ENCODE measurements at regions not wholly inside any gene's neighbourhood (a gene's known extent, or its start where the extent isn't known, plus 50 kb on each side); places are given as distances from the start of the nearest gene placed in this dataset.

DNA sequence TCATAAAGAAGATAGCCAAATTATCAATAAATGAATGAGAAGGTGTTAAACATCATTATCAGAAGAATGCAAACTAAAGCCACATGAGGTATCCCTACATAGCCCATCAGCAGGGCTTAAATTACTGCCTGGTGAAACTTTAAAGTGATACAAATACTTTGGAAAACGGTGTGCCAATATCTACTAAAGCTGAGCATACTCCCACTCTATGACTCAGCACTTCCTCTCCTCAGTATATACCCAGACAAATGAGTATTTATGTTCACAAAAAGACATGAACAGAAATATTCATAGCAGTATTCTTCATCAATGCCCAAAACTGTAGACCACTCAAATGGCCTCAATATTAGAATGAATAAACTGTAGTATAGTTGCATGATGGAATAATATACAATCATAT is 284.6 kb upstream of the ZC3H12C start:
- Mint-ChIP-seq H3K27ac (no peak overlapping the region), H3K9me3 (ENCODE audit: low read depth) (peaks cover 9% of the 10 kb centered on the region), H3K4me3 (ENCODE audit: low read depth) (no peak overlapping the region), H3K4me1 (ENCODE audit: low read depth) (peaks cover 4% of the 10 kb centered on the region), H3K36me3 (ENCODE audit: insufficient read depth) (no peaks in the 10 kb centered on the region), H3K27me3 (peaks cover 10% of the 10 kb centered on the region)
- no peak for DNase-seq (ENCODE audit: low spot score, unreplicated experiment)
- TF ChIP-seq, protein P1, sequence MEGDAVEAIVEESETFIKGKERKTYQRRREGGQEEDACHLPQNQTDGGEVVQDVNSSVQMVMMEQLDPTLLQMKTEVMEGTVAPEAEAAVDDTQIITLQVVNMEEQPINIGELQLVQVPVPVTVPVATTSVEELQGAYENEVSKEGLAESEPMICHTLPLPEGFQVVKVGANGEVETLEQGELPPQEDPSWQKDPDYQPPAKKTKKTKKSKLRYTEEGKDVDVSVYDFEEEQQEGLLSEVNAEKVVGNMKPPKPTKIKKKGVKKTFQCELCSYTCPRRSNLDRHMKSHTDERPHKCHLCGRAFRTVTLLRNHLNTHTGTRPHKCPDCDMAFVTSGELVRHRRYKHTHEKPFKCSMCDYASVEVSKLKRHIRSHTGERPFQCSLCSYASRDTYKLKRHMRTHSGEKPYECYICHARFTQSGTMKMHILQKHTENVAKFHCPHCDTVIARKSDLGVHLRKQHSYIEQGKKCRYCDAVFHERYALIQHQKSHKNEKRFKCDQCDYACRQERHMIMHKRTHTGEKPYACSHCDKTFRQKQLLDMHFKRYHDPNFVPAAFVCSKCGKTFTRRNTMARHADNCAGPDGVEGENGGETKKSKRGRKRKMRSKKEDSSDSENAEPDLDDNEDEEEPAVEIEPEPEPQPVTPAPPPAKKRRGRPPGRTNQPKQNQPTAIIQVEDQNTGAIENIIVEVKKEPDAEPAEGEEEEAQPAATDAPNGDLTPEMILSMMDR (IDR thresholded peaks at IDR 0.05; ENCODE audit: unreplicated experiment), result no peak

DNA sequence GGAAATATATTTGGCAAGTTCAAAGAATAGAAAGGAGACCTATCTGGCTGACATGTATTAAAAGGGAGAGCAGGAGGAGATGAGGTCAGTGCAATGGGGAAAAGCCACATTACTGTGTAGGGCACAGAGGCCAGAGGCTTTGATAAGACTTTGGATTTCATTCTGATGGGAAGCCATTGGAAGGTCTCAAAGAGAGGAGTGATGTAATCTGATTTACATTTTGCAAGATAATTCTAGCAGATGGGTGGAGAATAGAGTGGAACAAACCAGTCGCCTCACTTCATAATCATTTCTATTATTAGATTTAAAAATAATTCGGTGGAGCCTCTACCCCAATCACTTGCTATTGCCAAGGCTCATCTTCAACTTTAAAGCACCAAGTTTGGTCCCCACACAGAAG is 278.4 kb upstream of the ZC3H12C start:
- H3K9me3 Mint-ChIP-seq (ENCODE audit: low read depth), result no peaks in the 10 kb centered on the region
- no peaks in the 10 kb centered on the region for H3K36me3 Mint-ChIP-seq (ENCODE audit: insufficient read depth)
- H3K4me1 Mint-ChIP-seq (ENCODE audit: low read depth), result peaks cover 4% of the 10 kb centered on the region
- H3K27ac Mint-ChIP-seq, result no peak overlapping the region
- TF ChIP-seq, protein P1 (IDR thresholded peaks at IDR 0.05; ENCODE audit: unreplicated experiment), result no peak
- peaks cover 10% of the 10 kb centered on the region for H3K27me3 Mint-ChIP-seq
- H3K4me3 Mint-ChIP-seq (ENCODE audit: low read depth), result no peak overlapping the region
- DNase-seq (ENCODE audit: low spot score, unreplicated experiment), result no peak

DNA sequence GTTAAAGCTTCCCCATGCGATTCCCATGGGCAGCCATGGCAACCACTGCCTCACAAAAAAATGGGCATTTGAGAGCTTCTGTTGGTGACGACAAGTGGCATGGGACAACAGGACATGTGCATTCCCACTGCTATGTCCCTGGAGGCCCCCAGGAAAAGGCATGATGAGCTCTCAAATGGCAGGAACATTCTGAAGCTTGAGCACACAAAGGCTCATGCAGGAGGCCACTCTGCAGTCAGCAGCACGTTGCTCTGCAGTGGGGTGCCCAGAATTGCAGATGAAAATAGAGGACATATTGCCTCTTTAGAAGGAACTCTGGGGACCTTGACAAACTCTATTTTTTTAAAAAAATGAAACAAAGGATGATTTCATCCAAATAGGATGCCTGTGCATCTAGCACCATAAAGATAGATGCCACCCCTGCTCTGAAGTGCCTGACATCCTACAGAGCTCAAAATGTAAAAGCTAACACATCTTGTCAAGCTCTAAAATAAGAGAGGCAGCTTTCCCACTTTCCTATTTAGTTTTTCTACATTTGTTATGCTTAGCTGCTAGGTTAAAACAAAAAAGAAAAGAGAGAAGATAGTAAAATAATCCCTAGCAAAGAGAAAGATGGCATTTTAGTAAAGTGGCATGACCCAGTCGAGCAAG is 277.6 kb upstream of the ZC3H12C start:
- Mint-ChIP-seq H3K4me3 (ENCODE audit: low read depth) (no peak overlapping the region), H3K36me3 (ENCODE audit: insufficient read depth) (no peaks in the 10 kb centered on the region), H3K9me3 (ENCODE audit: low read depth) (no peaks in the 10 kb centered on the region), H3K27ac (no peak overlapping the region), H3K4me1 (ENCODE audit: low read depth) (peaks cover 4% of the 10 kb centered on the region), H3K27me3 (peaks cover 10% of the 10 kb centered on the region)
- TF ChIP-seq, protein P1 (IDR thresholded peaks at IDR 0.05; ENCODE audit: unreplicated experiment), result no peak
- no peak for DNase-seq (ENCODE audit: low spot score, unreplicated experiment)

DNA sequence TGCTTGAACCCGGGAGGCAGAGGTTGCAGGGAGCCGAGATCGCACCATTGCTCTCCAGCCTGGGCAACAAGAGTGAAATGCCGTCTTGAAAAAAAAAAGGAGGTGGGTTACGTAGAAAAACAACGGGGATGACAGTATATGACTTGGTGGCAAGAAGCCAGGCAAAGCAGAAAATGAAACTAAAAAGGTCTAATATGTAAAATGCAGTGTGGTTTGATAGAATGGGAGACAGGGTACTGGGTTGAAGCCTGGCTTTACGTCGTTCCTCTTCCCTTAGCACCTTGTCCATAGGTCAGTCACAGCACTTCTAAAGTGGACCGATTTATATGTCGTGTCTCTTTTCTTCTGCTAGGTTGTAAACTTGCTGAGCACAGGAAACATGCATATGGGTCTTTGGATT is 274.9 kb upstream of the ZC3H12C start:
- H3K27ac Mint-ChIP-seq, result no peak overlapping the region
- TF ChIP-seq, protein P1 (IDR thresholded peaks at IDR 0.05; ENCODE audit: unreplicated experiment), result no peak

DNA sequence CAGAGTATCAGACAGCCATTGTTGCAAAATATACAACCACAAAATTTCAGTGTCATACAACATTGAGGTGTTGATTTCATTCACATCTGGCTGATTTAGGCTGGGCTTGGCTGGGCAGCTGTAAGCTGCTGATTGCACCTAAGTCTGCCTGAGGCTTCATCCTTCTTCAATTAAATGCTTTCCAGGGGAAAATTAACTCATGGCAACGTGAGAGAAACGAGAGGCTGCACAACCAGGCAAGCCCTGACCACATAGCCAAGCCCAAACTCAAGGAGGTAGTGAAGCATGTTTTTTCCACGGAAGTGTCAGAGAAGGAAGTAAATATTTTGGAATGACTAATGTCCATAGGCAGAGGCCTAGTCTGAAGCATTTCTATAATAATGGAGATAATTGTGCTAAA is 273.8 kb upstream of the ZC3H12C start:
- TF ChIP-seq, protein P1 (IDR thresholded peaks at IDR 0.05; ENCODE audit: unreplicated experiment), result no peak
- Mint-ChIP-seq H3K4me3 (ENCODE audit: low read depth) (no peak overlapping the region), H3K9me3 (ENCODE audit: low read depth) (no peaks in the 10 kb centered on the region), H3K27ac (no peak overlapping the region), H3K27me3 (peaks cover 3% of the 10 kb centered on the region), H3K36me3 (ENCODE audit: insufficient read depth) (no peaks in the 10 kb centered on the region), H3K4me1 (ENCODE audit: low read depth) (no peaks in the 10 kb centered on the region)
- DNase-seq (ENCODE audit: low spot score, unreplicated experiment), result no peak

More for the DNA sequence above, 274.9 kb upstream of the ZC3H12C start:
- no peaks in the 10 kb centered on the region for H3K36me3 Mint-ChIP-seq (ENCODE audit: insufficient read depth)
- no peaks in the 10 kb centered on the region for H3K4me1 Mint-ChIP-seq (ENCODE audit: low read depth)
- no peaks in the 10 kb centered on the region for H3K9me3 Mint-ChIP-seq (ENCODE audit: low read depth)
- no peak overlapping the region for H3K4me3 Mint-ChIP-seq (ENCODE audit: low read depth)
- H3K27me3 Mint-ChIP-seq, result no peaks in the 10 kb centered on the region
- DNase-seq (ENCODE audit: low spot score, unreplicated experiment), result no peak
